ENCODE measurements at regions not wholly inside any gene's neighbourhood (a gene's known extent, or its start where the extent isn't known, plus 50 kb on each side); places are given as distances from the start of the nearest gene placed in this dataset.

DNA sequence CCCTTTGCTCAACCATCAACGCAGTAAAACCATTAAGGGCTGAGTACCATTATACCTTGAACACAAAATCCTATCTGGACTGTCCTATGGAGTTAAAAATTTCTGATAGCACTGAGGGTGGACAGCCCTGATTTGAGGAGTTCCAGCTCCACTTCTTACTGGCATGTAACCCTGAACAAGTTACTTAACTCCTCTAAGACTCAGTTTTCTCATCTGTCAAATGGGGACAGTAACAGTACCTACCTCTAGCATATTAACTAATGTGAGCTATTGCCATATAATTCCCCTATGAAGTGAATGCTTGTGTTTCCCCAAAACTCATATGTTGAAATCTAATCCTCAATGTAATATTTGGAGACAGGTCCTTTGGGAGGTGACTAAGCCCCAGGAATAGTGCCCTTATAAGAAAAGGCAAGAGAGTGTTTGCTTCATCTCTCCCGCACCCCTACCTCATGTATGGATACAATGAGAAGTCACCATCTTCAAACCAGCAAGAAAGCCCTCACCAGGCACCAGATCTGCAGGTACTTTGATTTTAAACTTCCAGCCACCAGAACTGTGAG lies 61.9 kb upstream of the DOCK9 start:
- Histone ChIP-seq H3K9ac (ENCODE audit: low read length) (no peak overlapping the region), H3K9me2 (ENCODE audit: low read depth, low read length) (no peaks in the 10 kb centered on the region), H3K27ac (ENCODE audit: low read depth, low read length, poor library complexity, severe bottlenecking) (no peak overlapping the region)

GRCh38 chr13:99040536-99041131 lies 62.8 kb upstream of the DOCK9 start:
- H3K79me2 ChIP-seq (ENCODE audit: insufficient read depth, low read length): no peaks in the 10 kb centered on the region
- H3K9ac ChIP-seq (ENCODE audit: low read length): no peak overlapping the region
- no peaks in the 10 kb centered on the region for H3K36me3 ChIP-seq (ENCODE audit: insufficient read depth, low read length)
- no peak for TF ChIP-seq CTCF (IDR thresholded peaks at IDR 0.05; ENCODE audit: low read length)
- TF ChIP-seq EZH2 (IDR thresholded peaks at IDR 0.05; ENCODE audit: borderline replicate concordance, low read length): no peak
- H3K4me3 ChIP-seq (ENCODE audit: low read depth, low read length, poor library complexity, severe bottlenecking): no peak overlapping the region
- H3K4me1 ChIP-seq (ENCODE audit: insufficient read depth, low read length, severe bottlenecking): no peaks in the 10 kb centered on the region
- H3K9me3 ChIP-seq (ENCODE audit: low read length): no peaks in the 10 kb centered on the region
- H3K27me3 ChIP-seq (ENCODE audit: insufficient read depth, low read length): 0 out of 2 replicates have a peak, but pooled peaks cover 3% of the 10 kb centered on the region
- H3K27ac ChIP-seq (ENCODE audit: low read depth, low read length, poor library complexity, severe bottlenecking): no peak overlapping the region
- no peaks in the 10 kb centered on the region for H3F3A ChIP-seq (ENCODE audit: insufficient read depth, low read length)
- H3K4me2 ChIP-seq (ENCODE audit: low read length): no peak overlapping the region
- H2AFZ ChIP-seq (ENCODE audit: low read length): no peak overlapping the region
- H4K20me1 ChIP-seq (ENCODE audit: insufficient read depth, low read length): no peaks in the 10 kb centered on the region
- H3K9me2 ChIP-seq (ENCODE audit: low read depth, low read length): no peaks in the 10 kb centered on the region

More for the DNA sequence above, 61.9 kb upstream of the DOCK9 start:
- no peak overlapping the region for H2AFZ ChIP-seq (ENCODE audit: low read length)
- TF ChIP-seq CTCF (IDR thresholded peaks at IDR 0.05; ENCODE audit: low read length): no peak
- no peak for TF ChIP-seq EZH2 (IDR thresholded peaks at IDR 0.05; ENCODE audit: borderline replicate concordance, low read length)
- H4K20me1 ChIP-seq (ENCODE audit: insufficient read depth, low read length): no peaks in the 10 kb centered on the region
- 0 out of 2 replicates have a peak, but pooled peaks cover 3% of the 10 kb centered on the region for H3K27me3 ChIP-seq (ENCODE audit: insufficient read depth, low read length)
- H3K9me3 ChIP-seq (ENCODE audit: low read length): no peaks in the 10 kb centered on the region
- no peak overlapping the region for H3K4me2 ChIP-seq (ENCODE audit: low read length)
- no peaks in the 10 kb centered on the region for H3K36me3 ChIP-seq (ENCODE audit: insufficient read depth, low read length)
- no peaks in the 10 kb centered on the region for H3K4me1 ChIP-seq (ENCODE audit: insufficient read depth, low read length, severe bottlenecking)
- H3K4me3 ChIP-seq (ENCODE audit: low read depth, low read length, poor library complexity, severe bottlenecking): no peak overlapping the region
- no peaks in the 10 kb centered on the region for H3F3A ChIP-seq (ENCODE audit: insufficient read depth, low read length)
- H3K79me2 ChIP-seq (ENCODE audit: insufficient read depth, low read length): no peaks in the 10 kb centered on the region

DNA sequence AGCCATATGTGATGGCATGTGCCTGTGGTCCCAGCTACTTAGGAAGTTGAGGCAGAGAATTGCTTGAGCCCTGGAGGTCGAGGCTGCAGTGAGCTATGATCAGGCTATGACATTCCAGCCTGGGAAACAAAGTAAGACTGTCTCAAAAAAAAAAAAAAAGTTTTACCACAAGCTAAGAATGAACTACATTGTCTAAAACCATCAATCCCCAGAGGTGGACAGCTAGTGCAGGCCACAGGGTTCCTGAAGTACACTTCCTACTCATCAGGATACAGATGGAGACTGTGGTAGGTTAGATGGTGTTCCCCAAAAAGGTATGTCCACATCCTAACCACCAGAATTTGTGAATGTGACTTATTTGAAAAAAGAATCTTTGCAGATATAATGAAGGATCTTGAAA lies 63.5 kb upstream of the DOCK9 start:
- no peak for TF ChIP-seq EZH2 (IDR thresholded peaks at IDR 0.05; ENCODE audit: borderline replicate concordance, low read length)
- H3K27me3 ChIP-seq (ENCODE audit: insufficient read depth, low read length): 0 out of 2 replicates have a peak, but pooled peaks cover 3% of the 10 kb centered on the region
- H3K4me1 ChIP-seq (ENCODE audit: insufficient read depth, low read length, severe bottlenecking): peaks cover under 1% of the 10 kb centered on the region
- no peaks in the 10 kb centered on the region for H3F3A ChIP-seq (ENCODE audit: insufficient read depth, low read length)
- no peak overlapping the region for H2AFZ ChIP-seq (ENCODE audit: low read length)
- H3K79me2 ChIP-seq (ENCODE audit: insufficient read depth, low read length): no peaks in the 10 kb centered on the region
- H3K4me3 ChIP-seq (ENCODE audit: low read depth, low read length, poor library complexity, severe bottlenecking): no peak overlapping the region
- no peaks in the 10 kb centered on the region for H3K36me3 ChIP-seq (ENCODE audit: insufficient read depth, low read length)
- no peaks in the 10 kb centered on the region for H3K9me3 ChIP-seq (ENCODE audit: low read length)
- no peaks in the 10 kb centered on the region for H3K9me2 ChIP-seq (ENCODE audit: low read depth, low read length)
- H3K4me2 ChIP-seq (ENCODE audit: low read length): no peak overlapping the region
- no peaks in the 10 kb centered on the region for H4K20me1 ChIP-seq (ENCODE audit: insufficient read depth, low read length)
- H3K9ac ChIP-seq (ENCODE audit: low read length): no peak overlapping the region
- H3K27ac ChIP-seq (ENCODE audit: low read depth, low read length, poor library complexity, severe bottlenecking): no peak overlapping the region

DNA sequence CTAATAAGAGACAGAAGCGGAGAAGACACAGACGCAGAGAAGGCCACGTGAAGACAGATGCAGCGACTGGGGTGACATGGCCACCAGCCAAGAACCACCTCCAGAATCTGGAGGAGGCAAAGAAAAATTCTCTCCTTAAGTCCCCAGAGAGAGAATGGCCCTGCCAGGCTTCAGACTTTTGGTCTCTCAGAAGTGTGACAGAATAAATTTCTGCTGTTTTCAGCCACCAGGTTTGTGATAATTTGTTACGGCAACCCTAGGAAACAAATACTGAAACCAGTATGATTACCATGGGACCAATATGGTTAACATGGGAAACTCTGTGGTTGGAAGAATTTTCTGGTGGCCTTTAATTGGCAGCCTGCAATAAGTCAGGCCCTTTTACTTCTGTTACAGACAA lies 63.9 kb upstream of the DOCK9 start:
- Histone ChIP-seq H3K9me3 (ENCODE audit: low read length) (no peaks in the 10 kb centered on the region), H3K4me2 (ENCODE audit: low read length) (no peak overlapping the region), H3K4me1 (ENCODE audit: insufficient read depth, low read length, severe bottlenecking) (peaks cover 5% of the 10 kb centered on the region), H3K4me3 (ENCODE audit: low read depth, low read length, poor library complexity, severe bottlenecking) (no peak overlapping the region), H4K20me1 (ENCODE audit: insufficient read depth, low read length) (no peaks in the 10 kb centered on the region), H3K9ac (ENCODE audit: low read length) (no peak overlapping the region), H3K36me3 (ENCODE audit: insufficient read depth, low read length) (no peaks in the 10 kb centered on the region), H2AFZ (ENCODE audit: low read length) (no peak overlapping the region), H3K27me3 (ENCODE audit: insufficient read depth, low read length) (0 out of 2 replicates have a peak, but pooled peaks cover 3% of the 10 kb centered on the region), H3K9me2 (ENCODE audit: low read depth, low read length) (no peaks in the 10 kb centered on the region), H3K27ac (ENCODE audit: low read depth, low read length, poor library complexity, severe bottlenecking) (no peak overlapping the region), H3F3A (ENCODE audit: insufficient read depth, low read length) (no peaks in the 10 kb centered on the region), H3K79me2 (ENCODE audit: insufficient read depth, low read length) (no peaks in the 10 kb centered on the region)
- TF ChIP-seq EZH2 (IDR thresholded peaks at IDR 0.05; ENCODE audit: borderline replicate concordance, low read length): no peak
- no peak for TF ChIP-seq CTCF (IDR thresholded peaks at IDR 0.05; ENCODE audit: low read length)
